ENCODE measurements at regions not wholly inside any gene's neighbourhood (a gene's known extent, or its start where the extent isn't known, plus 50 kb on each side); places are given as distances from the start of the nearest gene placed in this dataset.

GRCh38 chr10:8375137-8375536, 320.6 kb downstream of the GATA3 start:
- Histone ChIP-seq H3K4me1 (ENCODE audit: insufficient read depth) (no peaks in the 10 kb centered on the region), H3K36me3 (no peaks in the 10 kb centered on the region), H3K9me3 (no peaks in the 10 kb centered on the region), H3K4me3 (no peak overlapping the region), H3K27me3 (no peaks in the 10 kb centered on the region), H3K27ac (no peak overlapping the region)
- intact Hi-C loops (cut with DNase I) = no loop called here
- no peak for DNase-seq
- TF ChIP-seq POLR2A (IDR thresholded peaks at IDR 0.05) (no peak), CTCF (IDR thresholded peaks at IDR 0.05) (no peak), EP300 (IDR thresholded peaks at IDR 0.05) (no peak)
- 65 to 75% (median 67%) methylated on average over 4 of the region's 4 CpGs for WGBS, 3 donors

- Histone ChIP-seq H3K27ac (no peak overlapping the region), H3K9me3 (no peaks in the 10 kb centered on the region), H3K4me1 (ENCODE audit: insufficient read depth) (no peaks in the 10 kb centered on the region), H3K27me3 (no peaks in the 10 kb centered on the region), H3K36me3 (no peaks in the 10 kb centered on the region), H3K4me3 (no peak overlapping the region)
- intact Hi-C loops (cut with DNase I) = no loop called here
- TF ChIP-seq POLR2A (IDR thresholded peaks at IDR 0.05) (no peak), CTCF (IDR thresholded peaks at IDR 0.05) (no peak), EP300 (IDR thresholded peaks at IDR 0.05) (no peak)
- 68 to 76% (median 68%) methylated on average over 10 of the region's 10 CpGs for WGBS, 3 donors
- DNase-seq = no peak
Observed at GRCh38 chr10:8378198-8378983, 323.9 kb downstream of the GATA3 start.

GRCh38 chr10:8379906-8380832, 325.7 kb downstream of the GATA3 start:
- Histone ChIP-seq H3K36me3 (no peaks in the 10 kb centered on the region), H3K9me3 (no peaks in the 10 kb centered on the region), H3K4me3 (no peak overlapping the region), H3K4me1 (ENCODE audit: insufficient read depth) (no peaks in the 10 kb centered on the region), H3K27ac (no peak overlapping the region), H3K27me3 (no peaks in the 10 kb centered on the region)
- no peak for DNase-seq
- 37 to 43% (median 38%) methylated on average over 9 of the region's 9 CpGs for WGBS, 3 donors
- no peak for TF ChIP-seq POLR2A (IDR thresholded peaks at IDR 0.05)
- no peak for TF ChIP-seq EP300 (IDR thresholded peaks at IDR 0.05)
- no peak for TF ChIP-seq CTCF (IDR thresholded peaks at IDR 0.05)
- intact Hi-C loops (cut with DNase I) = no loop called here

- intact Hi-C loops (cut with DNase I) = no loop called here
- Histone ChIP-seq H3K4me1 (ENCODE audit: insufficient read depth) (no peaks in the 10 kb centered on the region), H3K4me3 (no peak overlapping the region), H3K27me3 (no peaks in the 10 kb centered on the region), H3K36me3 (no peaks in the 10 kb centered on the region), H3K9me3 (no peaks in the 10 kb centered on the region), H3K27ac (no peak overlapping the region)
- WGBS, 3 donors = 89 to 91% (median 89%) methylated on average over 3 of the region's 3 CpGs
- TF ChIP-seq EP300 (IDR thresholded peaks at IDR 0.05) = no peak
- no peak for TF ChIP-seq POLR2A (IDR thresholded peaks at IDR 0.05)
- no peak for TF ChIP-seq CTCF (IDR thresholded peaks at IDR 0.05)
- no peak for DNase-seq
Observed at GRCh38 chr10:8380833-8381496, 326.5 kb downstream of the GATA3 start.
